ENCODE measurements at regions not wholly inside any gene's neighbourhood (a gene's known extent, or its start where the extent isn't known, plus 50 kb on each side); places are given as distances from the start of the nearest gene placed in this dataset.

- TF ChIP-seq CTCF (IDR thresholded peaks at IDR 0.05) (no peak), POLR2AphosphoS5 (IDR thresholded peaks at IDR 0.05) (no peak), POLR2A (IDR thresholded peaks at IDR 0.05) (no peak), EP300 (IDR thresholded peaks at IDR 0.05) (no peak)
Measured at GRCh38 chr14:44780989-44781388, 180.8 kb downstream of the KLHL28 start.
